ENCODE measurements at regions not wholly inside any gene's neighbourhood (a gene's known extent, or its start where the extent isn't known, plus 50 kb on each side); places are given as distances from the start of the nearest gene placed in this dataset.
"Not testable (repeated sequence)": the region's sequence is repeated elsewhere in the genome, so short reads cannot be mapped to it uniquely, and the experiment has no call there.

GRCh38 chrX:69060631-69061408 is 104.4 kb downstream of the PJA1 start:
- DNase-seq: no peak

GRCh38 chrX:69055193-69055592 is 110.1 kb downstream of the PJA1 start:
- no peak for DNase-seq

- DNase-seq: not testable (repeated sequence)
These were observed 110.8 kb downstream of the PJA1 start for GRCh38 chrX:69054497-69054896.

GRCh38 chrX:69051901-69052300 is 113.4 kb downstream of the PJA1 start:
- no peak for DNase-seq

- DNase-seq: no peak
These were observed 115.0 kb downstream of the PJA1 start for GRCh38 chrX:69050051-69050765.

- no peak for DNase-seq
These were observed 118.2 kb downstream of the PJA1 start for GRCh38 chrX:69046996-69047490.

GRCh38 chrX:69045616-69046345 is 119.5 kb downstream of the PJA1 start:
- no peak for DNase-seq

GRCh38 chrX:69038816-69039215 is 126.4 kb downstream of the PJA1 start:
- DNase-seq: no peak

GRCh38 chrX:69038188-69038587 is 127.1 kb downstream of the PJA1 start:
- no peak for DNase-seq

GRCh38 chrX:69037786-69038185 is 127.5 kb downstream of the PJA1 start:
- no peak for DNase-seq

- no peak for DNase-seq
These were observed 128.3 kb downstream of the PJA1 start for GRCh38 chrX:69036674-69037573.

- no peak for DNase-seq
These were observed 130.8 kb downstream of the PJA1 start for GRCh38 chrX:69034451-69034850.

GRCh38 chrX:69033936-69034335 is 131.3 kb downstream of the PJA1 start:
- DNase-seq: no peak

GRCh38 chrX:69032601-69033000 is 132.7 kb downstream of the PJA1 start:
- no peak for DNase-seq

GRCh38 chrX:69031971-69032391 is 133.3 kb downstream of the PJA1 start:
- no peak for DNase-seq

GRCh38 chrX:69031181-69031580 is 134.1 kb downstream of the PJA1 start:
- no peak for DNase-seq

GRCh38 chrX:69029771-69030170 is 135.5 kb downstream of the PJA1 start:
- no peak for DNase-seq

- no peak for DNase-seq
These were observed 136.5 kb downstream of the PJA1 start for GRCh38 chrX:69028761-69029120.

- no peak for DNase-seq
These were observed 137.1 kb downstream of the PJA1 start for GRCh38 chrX:69028006-69028760.

GRCh38 chrX:69027181-69028005 is 137.9 kb downstream of the PJA1 start:
- no peak for DNase-seq
